NCI-H1105 treated with DMSO at 0.1 percent for 48 hours (cell line): ENCODE measurements at regions not wholly inside any gene's neighbourhood (a gene's known extent, or its start where the extent isn't known, plus 50 kb on each side); places are given as distances from the start of the nearest gene placed in this dataset.

Experiments used
- DNase-seq: peaks from one replicate; lab custom pipeline; 2025; lab: John Stamatoyannopoulos, UW

DNA sequence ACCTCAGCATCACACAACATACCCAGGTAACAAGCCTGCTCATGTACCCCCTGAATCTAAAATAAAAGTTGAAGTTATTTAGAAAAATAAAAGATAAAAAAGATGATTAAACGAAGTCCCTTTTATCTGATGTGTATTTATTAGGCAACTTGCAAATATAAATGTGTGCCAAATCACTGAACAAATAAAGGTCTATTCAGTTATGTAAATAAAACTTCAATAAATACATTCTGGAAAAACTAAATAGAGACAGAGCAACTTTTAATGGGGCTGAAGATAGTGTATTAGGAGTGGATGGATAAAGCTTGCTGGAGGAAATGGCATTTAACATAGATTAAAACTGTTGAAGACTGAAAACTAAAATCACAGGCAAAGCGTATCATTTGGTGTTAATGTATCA, 678.0 kb upstream of the GRM7 start:
- DNase-seq, result no peak

DNA sequence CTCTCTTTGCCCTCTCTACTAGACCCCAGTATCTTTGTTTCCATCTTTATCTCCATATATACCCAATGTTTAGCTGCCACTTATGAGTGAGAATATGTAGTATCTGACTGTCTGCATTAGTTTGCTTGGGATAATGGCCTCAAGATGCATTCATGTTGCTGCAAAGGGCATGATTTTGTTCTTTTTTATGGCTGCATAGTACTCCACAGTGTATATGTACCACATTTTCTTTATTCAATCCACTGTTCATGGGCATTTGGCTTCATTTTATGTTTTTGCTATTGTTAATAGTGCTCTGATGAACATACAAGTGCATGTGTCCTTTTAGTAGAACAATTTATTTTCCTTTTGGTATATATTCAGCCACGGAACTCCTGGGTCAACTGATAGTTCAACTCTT, 671.5 kb upstream of the GRM7 start:
- DNase-seq, result no peak

DNA sequence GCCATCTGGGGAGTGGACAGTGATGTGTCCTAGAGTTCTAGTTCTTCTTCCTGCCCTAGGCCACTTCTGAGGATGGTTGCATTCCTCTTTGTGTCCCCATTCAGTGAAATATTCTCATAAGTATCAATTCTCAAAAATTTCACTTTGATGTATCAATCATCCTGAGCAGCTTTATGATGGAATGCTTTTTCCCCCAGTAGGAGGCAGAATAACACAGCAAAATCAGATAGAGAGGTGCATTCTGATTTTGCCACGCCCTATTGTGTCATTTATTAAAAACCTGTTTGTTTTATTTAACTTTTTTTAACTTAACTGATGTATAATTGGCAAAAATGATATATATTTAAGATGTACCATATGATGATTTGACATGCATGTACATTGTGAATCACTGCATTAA, 656.0 kb upstream of the GRM7 start:
- no peak for DNase-seq

DNA sequence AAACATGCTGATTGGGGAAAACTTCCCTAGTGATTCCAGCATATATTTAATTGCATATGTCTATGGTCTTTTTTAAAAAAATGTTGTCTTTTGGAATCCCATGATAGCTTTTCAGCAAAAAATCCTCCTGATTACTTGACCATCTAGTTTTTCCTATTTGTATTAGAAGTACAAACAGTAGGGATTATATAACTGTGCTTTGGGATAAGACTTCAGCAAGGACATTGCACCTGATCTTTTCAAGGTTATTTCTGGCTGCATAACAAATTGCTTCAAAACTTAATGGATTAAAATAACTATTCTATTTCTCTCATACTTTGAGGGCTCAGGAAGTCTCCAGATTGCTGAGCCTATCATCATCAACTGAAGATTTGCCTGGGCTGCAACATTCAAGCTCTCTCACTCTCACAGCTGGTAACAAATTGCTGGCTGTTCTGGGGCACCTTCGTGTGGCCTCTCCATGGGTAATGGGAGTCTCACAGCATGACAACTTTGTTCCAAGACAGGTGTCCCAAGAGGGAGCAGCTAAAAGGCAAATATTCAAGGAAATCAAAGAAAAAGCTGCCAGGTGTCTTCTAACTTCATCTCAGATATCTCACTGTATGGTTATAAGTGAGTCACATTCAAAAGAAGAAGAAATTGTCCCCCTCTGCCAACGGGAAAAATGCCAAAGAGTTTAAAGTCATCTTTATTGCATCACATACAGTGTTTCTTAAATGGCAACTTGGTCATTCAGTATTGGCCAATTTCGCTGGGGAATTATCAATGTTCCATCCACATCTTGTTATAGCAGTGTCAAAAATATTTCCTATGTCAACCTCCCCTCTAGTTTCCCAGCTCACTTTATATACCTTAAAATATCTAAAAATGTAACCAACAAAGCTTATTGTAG, 644.5 kb upstream of the GRM7 start:
- DNase-seq, result no peak

DNA sequence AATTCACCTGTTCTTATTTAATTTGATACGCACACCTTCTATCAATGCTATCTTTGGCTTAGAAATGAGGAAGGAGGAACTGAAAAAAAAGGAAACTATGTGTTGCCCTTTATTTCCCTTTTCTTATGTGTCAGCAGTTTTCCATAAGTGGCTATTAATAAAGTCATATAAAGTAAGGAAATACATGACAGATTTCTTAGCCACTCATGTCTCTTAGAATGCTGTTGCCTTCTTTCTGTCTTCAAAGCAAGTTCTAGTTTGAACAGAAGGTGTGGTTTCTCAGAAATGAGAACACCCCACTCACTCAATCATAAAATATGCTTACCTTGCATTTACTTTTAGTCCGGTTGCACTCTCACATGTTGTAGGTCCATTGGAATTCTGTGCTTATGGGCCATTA, 640.5 kb upstream of the GRM7 start:
- DNase-seq, result no peak

DNA sequence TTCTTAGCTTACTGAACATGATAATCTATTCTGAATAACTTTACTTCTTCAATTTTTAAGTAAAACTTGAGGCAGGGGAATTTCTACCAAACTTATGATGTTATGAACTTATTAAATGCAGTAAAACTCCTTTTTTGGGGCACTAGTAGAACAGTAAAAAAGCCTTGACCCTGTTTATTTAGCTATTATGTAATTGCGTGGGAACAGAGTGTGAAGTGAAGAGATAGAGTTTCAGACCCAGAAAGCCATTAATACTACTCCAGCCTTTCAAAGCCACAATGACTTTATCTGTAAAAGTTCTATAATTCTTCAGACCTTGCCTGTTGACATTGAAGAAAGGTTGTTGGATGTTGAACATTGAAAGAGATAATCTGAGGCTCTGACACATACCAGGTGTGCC, 638.8 kb upstream of the GRM7 start:
- DNase-seq, result no peak

DNA sequence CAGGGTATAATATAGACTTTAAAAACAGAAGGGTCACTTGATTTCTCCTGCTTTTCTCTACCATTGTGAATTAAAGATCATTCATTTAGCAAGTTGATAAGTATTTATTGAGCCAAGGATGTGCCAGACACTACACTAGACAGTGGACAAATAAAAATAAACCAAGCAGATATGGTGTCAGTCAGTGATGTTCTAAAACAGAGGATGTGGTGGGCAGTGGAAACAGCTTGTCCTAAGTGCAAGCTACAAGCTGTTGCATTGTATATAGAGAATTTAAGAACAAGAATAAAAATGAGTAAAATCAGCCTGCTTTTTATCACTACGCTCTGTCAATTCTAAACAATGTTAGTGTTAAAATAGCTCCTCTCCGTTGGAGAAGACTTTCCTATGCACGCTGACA, 637.3 kb upstream of the GRM7 start:
- no peak for DNase-seq

DNA sequence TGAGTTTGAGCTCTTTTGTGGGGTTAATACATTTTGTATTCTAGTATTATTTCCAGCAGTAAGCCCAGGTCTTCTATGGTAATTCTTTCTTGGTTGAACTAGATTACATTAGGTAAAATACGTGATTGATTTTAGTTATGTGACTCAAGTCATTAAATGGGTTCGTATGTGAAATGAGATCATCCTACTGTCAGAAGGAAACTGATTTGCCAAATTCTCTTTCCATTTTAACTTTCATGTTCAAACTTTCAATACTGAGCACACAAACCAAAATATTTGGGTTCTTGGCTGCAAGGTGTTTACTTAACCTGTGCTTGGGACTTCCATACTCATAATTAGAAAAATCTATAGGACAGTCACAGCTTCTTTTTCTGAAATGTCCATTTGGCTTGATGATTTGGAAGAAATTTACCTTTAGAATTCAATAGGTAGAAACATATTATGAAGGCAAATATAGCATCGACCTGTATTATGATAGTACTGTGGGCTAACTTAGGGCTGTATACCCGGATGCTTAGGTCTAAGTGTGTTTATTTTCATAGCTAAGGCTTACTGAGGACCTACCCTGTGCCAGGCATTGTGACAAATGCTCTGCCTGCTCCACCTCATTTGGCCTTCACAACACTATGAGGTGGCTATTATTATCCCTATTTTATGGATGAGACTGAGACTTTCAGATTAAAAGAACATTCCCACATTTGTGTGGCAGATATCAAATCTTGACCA, 631.8 kb upstream of the GRM7 start:
- DNase-seq, result no peak

DNA sequence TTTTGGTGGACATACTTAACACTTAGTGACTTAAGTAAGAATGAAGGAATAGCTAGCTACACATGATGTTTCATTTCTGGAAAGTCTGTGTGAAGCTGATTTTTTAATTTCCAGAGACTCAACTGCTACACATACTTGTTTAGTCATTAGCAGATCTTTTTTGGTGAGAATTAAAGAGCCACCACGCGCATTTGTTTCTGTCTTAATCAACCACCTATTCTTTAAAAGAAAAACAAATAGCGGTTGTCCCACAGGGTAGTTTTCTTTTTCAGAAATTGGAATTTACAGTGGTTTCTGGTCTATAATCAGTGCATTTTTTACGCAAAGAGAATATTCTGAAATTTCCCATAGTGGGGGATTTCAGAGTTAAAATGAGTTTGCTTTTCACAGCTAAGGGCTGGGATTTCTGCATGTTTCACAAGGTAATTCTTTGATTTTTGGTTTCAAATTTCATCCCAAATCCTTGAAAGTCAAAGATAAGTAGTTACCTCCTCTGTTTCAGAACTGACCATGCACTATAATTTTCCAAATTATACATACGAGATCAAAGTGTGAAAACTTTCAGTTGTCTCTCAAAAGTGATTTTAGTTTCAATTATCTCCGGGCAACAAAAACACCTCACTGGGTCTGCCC, 631.0 kb upstream of the GRM7 start:
- DNase-seq, result no peak

DNA sequence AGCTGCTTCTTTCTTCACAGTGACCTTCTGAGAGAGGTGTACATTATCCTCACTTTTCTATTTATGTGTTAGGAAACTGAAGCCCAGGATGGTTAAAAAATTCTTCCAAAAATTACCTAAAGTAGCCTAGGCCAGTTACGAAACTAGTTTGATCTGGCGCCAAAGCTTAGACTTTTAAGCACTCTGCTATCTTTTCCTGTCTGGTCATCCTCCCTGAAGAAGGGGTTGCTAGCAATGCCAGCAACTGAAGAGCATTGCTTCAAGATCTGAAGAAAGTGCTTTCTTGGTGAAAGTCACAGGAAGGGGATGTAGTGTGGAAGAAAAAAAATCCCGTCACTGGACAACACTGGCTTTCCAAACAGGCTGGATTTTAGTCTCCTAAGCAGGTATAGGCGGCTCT, 618.8 kb upstream of the GRM7 start:
- no peak for DNase-seq

DNA sequence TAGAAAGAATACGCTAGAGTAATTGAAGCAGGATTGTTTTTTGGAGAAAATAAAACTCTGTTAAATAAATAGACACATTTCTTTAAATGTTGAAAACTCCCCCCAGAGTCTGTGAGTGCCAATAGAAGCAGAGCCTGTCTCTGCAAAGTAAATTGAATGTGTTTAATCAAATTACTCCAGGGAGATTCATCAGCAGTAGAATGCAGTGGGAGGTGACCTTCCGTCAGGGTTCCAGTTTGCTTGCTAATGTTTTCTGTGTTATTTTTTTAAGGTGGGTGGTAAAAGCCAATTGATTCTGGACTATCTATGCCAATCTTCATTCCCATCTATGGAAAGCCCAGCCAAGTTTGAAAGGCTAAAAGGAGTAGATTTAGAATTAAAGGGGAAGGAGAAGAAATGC, 612.4 kb upstream of the GRM7 start:
- DNase-seq, result no peak

DNA sequence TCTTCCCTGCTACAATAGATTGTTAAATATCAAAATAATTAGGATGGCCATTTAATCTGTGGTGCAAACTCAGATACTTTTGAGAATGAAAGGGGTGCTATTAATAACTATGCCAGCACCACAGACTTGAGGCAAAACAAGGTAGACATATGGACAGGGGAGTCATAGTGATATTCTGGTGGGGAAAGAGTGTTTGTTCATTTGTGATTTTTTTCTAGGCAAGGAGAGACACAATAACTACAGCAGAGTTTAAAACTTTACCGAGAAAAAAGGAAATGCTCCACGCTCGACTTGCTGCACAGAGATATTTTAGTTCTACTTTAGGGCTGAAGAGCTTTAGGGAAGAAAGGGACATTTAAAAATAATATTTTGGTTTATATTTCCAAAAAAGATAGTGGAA, 611.2 kb upstream of the GRM7 start:
- no peak for DNase-seq

DNA sequence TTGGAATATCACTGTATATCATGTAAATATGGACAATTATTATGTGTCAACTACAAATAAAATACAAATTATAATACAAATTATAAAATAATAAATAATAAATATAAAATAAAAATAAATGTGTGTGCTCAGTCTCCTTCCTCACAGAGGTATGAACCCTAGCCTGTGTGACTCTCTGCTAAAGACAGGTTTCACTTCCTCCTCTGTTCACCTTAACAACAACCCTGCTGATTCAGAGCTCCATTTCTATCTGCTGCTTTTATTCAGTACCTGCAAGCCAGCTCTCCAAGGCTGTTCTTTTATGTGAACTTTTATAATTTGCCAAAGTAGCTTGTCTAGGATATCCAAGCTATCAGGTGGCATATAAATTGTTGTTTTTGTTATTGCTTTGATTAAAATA, 610.7 kb upstream of the GRM7 start:
- no peak for DNase-seq

DNA sequence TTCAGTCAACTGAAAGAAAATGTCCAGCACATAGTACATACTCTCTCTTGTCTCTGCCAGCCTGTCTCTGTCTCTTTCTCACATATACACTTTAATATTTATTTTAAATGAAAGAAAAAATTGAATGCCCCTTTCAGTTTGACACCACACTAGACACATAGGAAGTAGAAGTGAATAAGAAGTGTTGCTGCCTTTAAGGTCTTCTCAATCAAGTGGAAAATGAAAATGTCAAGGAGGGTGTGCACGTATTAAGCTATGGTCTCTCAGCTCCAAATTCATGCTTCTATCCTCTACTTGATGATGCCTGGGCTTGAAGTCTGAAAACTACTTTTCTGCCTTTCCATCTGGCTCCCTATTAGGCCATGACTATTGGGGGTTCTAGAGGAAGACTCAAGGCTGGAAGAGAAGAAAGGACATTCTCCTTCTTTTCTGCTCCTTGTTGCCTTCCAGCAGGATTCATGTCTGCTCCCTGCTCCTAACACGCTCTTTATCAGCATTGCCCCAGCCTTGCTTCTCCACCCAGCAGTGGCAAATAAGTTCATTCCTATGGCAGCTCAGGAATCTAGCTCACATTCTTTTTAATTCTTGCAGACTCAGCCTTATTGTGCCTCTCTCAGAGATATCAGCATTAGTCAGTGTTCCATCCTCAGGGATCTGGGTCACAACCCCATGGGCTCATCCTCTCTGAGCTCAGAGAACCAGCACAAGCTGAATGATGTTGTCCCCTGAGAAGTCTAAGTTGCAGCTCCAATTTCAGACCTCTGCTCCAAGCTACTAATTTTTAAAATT, 609.1 kb upstream of the GRM7 start:
- no peak for DNase-seq

DNA sequence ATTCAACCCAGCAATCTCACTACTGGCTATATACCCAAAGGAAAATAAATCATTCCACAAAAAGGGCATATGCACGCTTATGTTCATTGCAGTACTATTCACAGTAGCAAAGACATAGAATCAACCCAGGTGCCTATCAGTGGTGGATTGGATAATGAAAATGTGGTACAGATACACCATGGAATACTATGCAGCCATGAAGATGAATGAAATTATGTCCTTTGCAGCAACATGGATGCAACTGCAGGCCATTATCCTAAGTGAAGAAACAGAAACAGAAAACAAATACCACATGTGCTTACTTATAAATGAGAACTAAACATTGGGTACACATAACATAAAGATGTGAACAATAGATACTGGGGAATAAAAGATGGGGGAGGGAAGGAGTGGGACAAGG, 606.4 kb upstream of the GRM7 start:
- no peak for DNase-seq

DNA sequence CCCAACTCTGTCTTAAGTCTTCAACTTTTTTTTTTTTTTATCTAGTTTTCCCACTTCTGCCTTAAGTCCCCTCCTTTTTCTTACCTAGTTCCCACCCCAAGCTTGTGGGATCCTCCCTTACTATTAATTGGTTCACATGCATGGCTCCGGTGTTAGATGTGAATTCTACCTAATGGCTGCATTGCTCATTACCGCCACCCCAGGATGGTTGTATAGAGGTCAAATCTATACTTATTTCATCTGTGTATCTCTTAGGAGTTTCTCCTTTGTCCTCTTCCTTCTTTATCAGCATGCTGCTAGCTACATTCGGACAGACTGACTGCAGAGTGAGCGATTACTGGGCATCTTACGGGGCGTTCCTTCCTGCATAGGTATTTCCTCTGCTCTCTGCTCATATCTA, 605.7 kb upstream of the GRM7 start:
- DNase-seq, result no peak

DNA sequence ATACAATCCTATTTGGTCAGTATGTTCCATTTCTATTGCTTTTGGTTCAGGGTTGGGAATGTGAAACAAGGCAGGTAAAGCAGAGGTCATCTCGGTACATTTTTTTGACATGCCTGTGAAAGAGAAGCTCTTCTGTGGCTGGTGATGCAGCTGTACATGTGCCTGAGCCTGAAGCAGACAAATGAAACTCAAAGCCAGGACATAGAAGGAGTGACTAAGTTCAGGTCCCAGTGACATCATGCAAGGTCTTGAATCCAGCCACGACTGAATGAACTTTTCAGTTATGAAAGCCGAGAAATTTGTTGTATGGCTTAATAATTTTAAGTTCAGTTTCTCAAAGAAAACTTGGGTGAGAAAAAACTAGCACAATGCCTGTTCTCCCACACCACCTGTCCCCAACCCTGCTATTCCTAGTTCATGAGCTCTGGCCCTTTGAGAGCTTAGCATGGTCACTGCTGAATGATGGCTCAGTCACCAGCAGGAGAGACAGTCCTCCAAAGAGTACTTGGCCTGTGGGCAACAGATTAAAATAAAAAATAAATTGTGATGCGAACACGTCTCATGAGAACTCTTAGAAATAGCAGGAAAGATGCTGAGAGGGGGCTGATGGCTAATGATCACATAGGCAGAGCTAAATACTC, 600.2 kb upstream of the GRM7 start:
- DNase-seq, result no peak

DNA sequence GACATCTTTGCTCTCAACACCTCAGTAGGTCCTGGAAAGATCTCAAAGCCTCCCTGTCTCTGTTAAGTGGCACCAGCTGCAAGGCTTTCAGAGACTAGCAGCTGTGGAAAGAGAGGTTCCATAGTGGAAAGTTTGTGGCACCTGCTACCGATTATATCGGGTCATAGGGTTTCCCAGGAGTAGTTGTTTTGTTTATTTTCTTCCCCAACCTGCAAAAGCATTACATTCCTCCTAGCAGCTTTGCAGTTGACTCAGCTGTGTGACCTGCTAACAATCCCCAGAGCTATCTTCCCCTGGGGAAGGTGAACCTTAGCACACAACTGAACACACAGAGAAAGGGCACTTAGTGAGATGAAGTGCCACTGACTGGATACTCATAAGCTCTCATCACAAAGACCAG, 598.9 kb upstream of the GRM7 start:
- peak; percentile 20 for DNase-seq

DNA sequence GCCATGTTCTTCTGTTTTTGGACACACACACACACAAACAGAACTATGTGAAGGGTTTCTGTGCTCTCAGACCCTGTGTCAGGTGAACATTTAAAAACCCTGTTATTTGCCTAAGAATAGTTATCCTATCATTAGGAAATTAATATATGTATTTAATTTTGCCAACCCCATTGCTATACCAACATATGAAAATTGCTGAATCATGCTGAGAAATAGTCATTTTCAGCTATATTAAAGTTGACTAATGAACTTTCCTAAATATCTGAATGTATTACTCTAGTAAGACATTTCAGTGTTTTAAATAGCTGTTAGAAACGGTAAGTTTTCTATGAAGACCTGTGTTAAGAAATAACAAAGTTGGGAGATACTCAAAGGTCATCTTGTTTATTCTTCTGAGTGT, 596.9 kb upstream of the GRM7 start:
- DNase-seq, result no peak

DNA sequence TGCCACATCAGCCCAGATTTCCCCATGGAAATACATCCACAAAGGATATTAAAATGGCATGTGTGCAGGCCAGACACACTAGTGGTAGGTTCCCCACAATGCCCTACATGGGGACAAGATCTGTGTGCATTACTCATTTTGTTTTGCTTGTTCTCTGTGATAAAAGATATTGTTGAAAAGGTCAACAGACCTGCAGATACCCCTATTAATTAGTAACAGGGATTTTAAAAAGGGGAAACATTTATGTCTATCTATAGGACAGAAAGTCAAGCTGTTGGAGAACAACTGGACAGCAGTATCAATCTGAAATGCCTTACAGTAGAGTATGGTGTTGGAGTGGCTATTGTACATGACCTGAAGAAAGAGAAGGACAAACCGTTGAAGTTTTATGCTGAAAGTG, 596.0 kb upstream of the GRM7 start:
- no peak for DNase-seq

DNA sequence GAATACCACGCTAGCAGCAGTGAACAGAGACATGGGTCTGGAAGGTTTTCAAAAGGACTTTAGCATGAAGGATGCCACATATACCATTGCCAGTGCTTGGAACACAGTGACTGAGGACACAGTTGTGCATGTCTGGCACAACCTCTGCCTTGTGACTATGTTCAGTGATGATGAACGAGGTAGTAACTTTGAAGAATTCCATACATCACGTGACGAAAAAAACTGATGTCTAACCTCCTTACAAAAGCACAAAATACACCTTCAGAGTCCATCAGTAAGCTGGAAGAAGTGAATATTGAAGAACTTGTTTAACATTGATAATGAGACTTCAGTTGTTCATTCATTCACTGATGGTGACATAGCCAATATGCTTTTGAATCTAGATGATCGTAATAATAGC, 594.8 kb upstream of the GRM7 start:
- no peak for DNase-seq

DNA sequence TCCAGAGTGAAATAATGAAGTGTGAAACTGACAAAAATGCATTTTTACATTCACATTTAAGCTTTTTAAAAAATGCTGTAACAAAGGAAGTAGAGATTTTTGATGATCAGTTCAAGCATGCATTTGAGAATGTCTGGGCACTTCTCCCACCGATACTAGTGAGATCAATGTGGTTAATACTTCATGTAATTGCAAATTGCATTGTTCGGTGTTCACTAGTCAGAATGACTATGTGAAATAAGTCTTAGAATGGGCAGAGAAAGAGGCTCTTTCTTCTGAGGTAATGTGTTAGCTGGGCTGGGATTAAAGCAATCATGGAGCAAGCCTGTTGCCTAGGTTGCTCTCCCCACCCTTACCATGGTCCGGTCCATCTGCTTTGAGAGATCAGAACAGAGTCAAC, 587.0 kb upstream of the GRM7 start:
- no peak for DNase-seq
